Kidney tubule cell (primary cell): ENCODE measurements at regions not wholly inside any gene's neighbourhood (a gene's known extent, or its start where the extent isn't known, plus 50 kb on each side); places are given as distances from the start of the nearest gene placed in this dataset.
"Not testable (repeated sequence)": the region's sequence is repeated elsewhere in the genome, so short reads cannot be mapped to it uniquely, and the experiment has no call there.

Source experiments
- DNase-seq: peaks from one replicate; pipeline ENCODE4 v3.0.0-alpha.2; 2018; ENCODE audit warnings: low spot score

GRCh38 chr2:144124882-144125281 lies 395.0 kb downstream of the ZEB2 start:
- no peak for DNase-seq

- DNase-seq = no peak
These were observed 399.4 kb downstream of the ZEB2 start for GRCh38 chr2:144120487-144120886.

- DNase-seq = no peak
These were observed 402.8 kb downstream of the ZEB2 start for GRCh38 chr2:144117086-144117485.

- no peak for DNase-seq
These were observed 404.1 kb downstream of the ZEB2 start for GRCh38 chr2:144115739-144116291.

GRCh38 chr2:144114760-144115159 lies 405.2 kb downstream of the ZEB2 start:
- DNase-seq = no peak

GRCh38 chr2:144111437-144111836 lies 408.5 kb downstream of the ZEB2 start:
- no peak for DNase-seq

GRCh38 chr2:144106104-144106503 lies 413.8 kb downstream of the ZEB2 start:
- DNase-seq = not testable (repeated sequence)

- no peak for DNase-seq
These were observed 417.5 kb downstream of the ZEB2 start for GRCh38 chr2:144102386-144102785.

- peak; percentile 88 for DNase-seq
These were observed 420.0 kb downstream of the ZEB2 start for GRCh38 chr2:144099780-144100377.

- no peak for DNase-seq
These were observed 420.6 kb downstream of the ZEB2 start for GRCh38 chr2:144099340-144099739.

GRCh38 chr2:144097440-144098225 lies 422.3 kb downstream of the ZEB2 start:
- DNase-seq = no peak

GRCh38 chr2:144096531-144096930 lies 423.4 kb downstream of the ZEB2 start:
- DNase-seq = no peak

GRCh38 chr2:144094408-144095151 lies 425.3 kb downstream of the ZEB2 start:
- DNase-seq = no peak

GRCh38 chr2:144091622-144092021 lies 428.3 kb downstream of the ZEB2 start:
- no peak for DNase-seq

- no peak for DNase-seq
These were observed 431.1 kb downstream of the ZEB2 start for GRCh38 chr2:144088863-144089262.

- DNase-seq = peak; percentile 26
These were observed 433.0 kb downstream of the ZEB2 start for GRCh38 chr2:144086965-144087364.

- DNase-seq = peak; percentile 6
These were observed 434.9 kb downstream of the ZEB2 start for GRCh38 chr2:144085016-144085415.

GRCh38 chr2:144084114-144084661 lies 435.7 kb downstream of the ZEB2 start:
- DNase-seq = peak; percentile 92

GRCh38 chr2:144083211-144083610 lies 436.7 kb downstream of the ZEB2 start:
- peak; percentile 88 for DNase-seq

- no peak for DNase-seq
These were observed 437.1 kb downstream of the ZEB2 start for GRCh38 chr2:144082777-144083176.

GRCh38 chr2:144082327-144082726 lies 437.6 kb downstream of the ZEB2 start:
- no peak for DNase-seq

GRCh38 chr2:144081272-144081671 lies 438.6 kb downstream of the ZEB2 start:
- DNase-seq = no peak
